HEK293T (cell line): ENCODE measurements at regions not wholly inside any gene's neighbourhood (a gene's known extent, or its start where the extent isn't known, plus 50 kb on each side); places are given as distances from the start of the nearest gene placed in this dataset.

Source experiments
- ELF4 ChIP-seq: fragments of 450-650 bp; IDR thresholded peaks from 2 replicates; pipeline ENCODE4 v1.6.1; 2017; ENCODE audit warnings: antibody characterized with exemption
- FOXK2 ChIP-seq: fragments of 450-650 bp; IDR thresholded peaks from 2 replicates; pipeline ENCODE4 v1.6.1; 2016; ENCODE audit warnings: mild to moderate bottlenecking
- NFRKB ChIP-seq: fragments of 450-650 bp; IDR thresholded peaks from 2 replicates; pipeline ENCODE4 v1.6.1; 2016; ENCODE audit warnings: mild to moderate bottlenecking, moderate library complexity
- PKNOX1 ChIP-seq: fragments of 450-650 bp; IDR thresholded peaks from 2 replicates; pipeline ENCODE4 v1.6.1; 2016
- SP1 ChIP-seq: fragments of 450-650 bp; IDR thresholded peaks from 2 replicates; pipeline ENCODE4 v1.6.1; 2017
- TARDBP ChIP-seq: fragments of 450-650 bp; IDR thresholded peaks from 2 replicates; pipeline ENCODE4 v1.6.1; 2016

- TF ChIP-seq TARDBP (no peak), NFRKB (no peak), SP1 (no peak), PKNOX1 (no peak), FOXK2 (no peak), ELF4 (no peak)
Measured at GRCh38 chrX:39802354-39802753, 295.4 kb downstream of the BCOR start.
